DND-41 (cell line): ENCODE measurements at regions not wholly inside any gene's neighbourhood (a gene's known extent, or its start where the extent isn't known, plus 50 kb on each side); places are given as distances from the start of the nearest gene placed in this dataset.
"Not testable (repeated sequence)": the region's sequence is repeated elsewhere in the genome, so short reads cannot be mapped to it uniquely, and the experiment has no call there.

ENCODE experiments used
- ATAC-seq: fragments of 200-7000 bp; cut with Tn5 transposase; 3 replicates; pipeline ENCODE4 v1.9.1; 2021; ENCODE audit warnings: low read depth; ENCODE audit not compliant: insufficient read depth
- DNase-seq: peaks from one replicate; pipeline ENCODE4 v3.0.0-alpha.2; 2020
- H2AFZ ChIP-seq: 2 replicates; pipeline ENCODE4 v1.6.0; 2012; ENCODE audit warnings: low read depth, low read length
- H3K27ac ChIP-seq: 2 replicates; pipeline ENCODE4 v1.5.1; 2012; ENCODE audit warnings: low read length, inconsistent platforms
- H3K27me3 ChIP-seq: fragments of 200-600 bp; sonication (generic); 2 replicates; pipeline ENCODE4 v1.6.0; 2012; ENCODE audit warnings: low read length, mild to moderate bottlenecking, inconsistent platforms; ENCODE audit not compliant: insufficient read depth, poor library complexity
- H3K36me3 ChIP-seq: 2 replicates; pipeline ENCODE4 v1.5.1; 2012; ENCODE audit warnings: low read length, inconsistent platforms; ENCODE audit not compliant: insufficient read depth
- H3K4me1 ChIP-seq: 2 replicates; pipeline ENCODE4 v1.5.1; 2012; ENCODE audit warnings: mild to moderate bottlenecking, low read length; ENCODE audit not compliant: insufficient read depth
- H3K4me2 ChIP-seq: 2 replicates; pipeline ENCODE4 v1.6.0; 2012; ENCODE audit warnings: mild to moderate bottlenecking, moderate library complexity, low read length, inconsistent platforms; ENCODE audit not compliant: insufficient read depth
- H3K4me3 ChIP-seq, 2 experiments: fragments of 200-600 bp in 1 of 2; shearing (Covaris generic) in 1 of 2; 2 replicates each; pipeline ENCODE4 v1.5.1; 2012 to 2016; ENCODE audit warnings: inconsistent platforms in 2 of 2, low read length in 2 of 2, mild to moderate bottlenecking in 2 of 2, low read depth in 1 of 2, moderate library complexity in 1 of 2
- H3K79me2 ChIP-seq: 2 replicates; pipeline ENCODE4 v1.6.0; 2012; ENCODE audit warnings: low read length, inconsistent platforms; ENCODE audit not compliant: insufficient read depth
- H3K9ac ChIP-seq: 2 replicates; pipeline ENCODE4 v1.6.0; 2012; ENCODE audit warnings: low read depth, mild to moderate bottlenecking, inconsistent platforms, low read length, moderate library complexity
- H3K9me3 ChIP-seq: 2 replicates; pipeline ENCODE4 v1.5.1; 2012; ENCODE audit warnings: low read length, moderate library complexity, mild to moderate bottlenecking, inconsistent platforms; ENCODE audit not compliant: insufficient read depth, severe bottlenecking
- H4K20me1 ChIP-seq: 2 replicates; pipeline ENCODE4 v1.6.0; 2012; ENCODE audit warnings: low read length; ENCODE audit not compliant: insufficient read depth
- CTCF ChIP-seq: IDR thresholded peaks from 2 replicates; pipeline ENCODE4 v1.5.1; 2012; ENCODE audit warnings: borderline replicate concordance, low read length, moderate library complexity, mild to moderate bottlenecking; ENCODE audit not compliant: poor library complexity, severe bottlenecking; ENCODE audit errors: extremely low read depth
- EZH2 ChIP-seq: IDR thresholded peaks from 3 replicates; pipeline ENCODE4 v1.6.1; 2012; ENCODE audit warnings: borderline replicate concordance, low read depth, mild to moderate bottlenecking, moderate library complexity, low read length, inconsistent platforms; ENCODE audit not compliant: severe bottlenecking

GRCh38 chr13:61275736-61276135, 139.9 kb downstream of the PCDH20 start:
- Histone ChIP-seq H3K27ac (no peak overlapping the region), H3K4me2 (no peak overlapping the region), H2AFZ (no peak overlapping the region), H3K36me3 (no peaks in the 10 kb centered on the region), H3K4me3 (no peak overlapping the region), H3K9me3 (no peaks in the 10 kb centered on the region), H3K4me1 (no peaks in the 10 kb centered on the region), H3K27me3 (no peaks in the 10 kb centered on the region), H3K9ac (no peak overlapping the region), H4K20me1 (no peaks in the 10 kb centered on the region), H3K79me2 (no peaks in the 10 kb centered on the region)
- no peak for TF ChIP-seq EZH2
- TF ChIP-seq CTCF = no peak
- ATAC-seq (no peak), DNase-seq (no peak)

DNA sequence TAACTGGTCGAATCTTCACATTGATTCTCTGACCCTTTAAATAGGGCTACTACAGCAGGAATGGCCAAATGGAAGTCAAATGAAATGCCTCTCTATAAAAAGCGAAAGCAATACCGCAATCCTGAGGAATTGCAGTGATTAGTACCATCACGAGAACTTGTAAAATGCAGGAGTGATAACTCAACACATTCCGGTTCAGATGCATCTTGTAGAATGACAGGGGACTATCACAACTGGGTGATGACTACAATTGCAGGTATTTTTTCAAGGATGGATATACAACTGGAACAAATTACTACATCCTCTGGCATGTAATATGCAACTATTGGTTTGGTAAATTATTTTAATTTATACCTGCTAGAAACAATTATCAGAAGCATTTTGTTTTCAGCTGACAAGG, 140.4 kb downstream of the PCDH20 start:
- H3K27ac ChIP-seq = no peak overlapping the region
- no peak overlapping the region for H3K4me3 ChIP-seq
- no peak overlapping the region for H3K4me2 ChIP-seq
- no peaks in the 10 kb centered on the region for H3K79me2 ChIP-seq
- no peaks in the 10 kb centered on the region for H3K36me3 ChIP-seq
- H3K9me3 ChIP-seq = no peaks in the 10 kb centered on the region
- no peak overlapping the region for H3K9ac ChIP-seq
- TF ChIP-seq EZH2 (no peak), CTCF (no peak)
- H2AFZ ChIP-seq = no peak overlapping the region
- DNase-seq (no peak), ATAC-seq (no peak)
- no peaks in the 10 kb centered on the region for H3K4me1 ChIP-seq
- no peaks in the 10 kb centered on the region for H4K20me1 ChIP-seq
- no peaks in the 10 kb centered on the region for H3K27me3 ChIP-seq

DNA sequence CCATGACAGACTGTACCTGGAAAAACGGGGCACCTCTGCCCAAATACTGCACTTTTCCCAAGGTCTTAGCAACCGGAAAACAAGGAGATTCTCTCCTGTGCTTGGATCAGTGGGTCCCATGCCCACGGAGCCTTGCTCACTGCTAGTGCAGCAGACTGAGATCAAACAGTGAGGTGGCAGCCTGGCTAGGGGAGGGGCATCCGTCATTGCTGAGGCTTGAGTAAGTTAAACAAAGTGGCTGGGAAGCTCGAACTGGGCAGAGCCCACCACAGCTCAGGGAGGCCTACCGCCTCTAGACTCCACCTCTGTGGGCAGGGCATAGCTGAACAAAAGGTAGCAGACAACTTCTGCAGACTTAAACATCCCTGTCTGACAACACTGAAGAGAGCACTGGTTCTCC, 148.8 kb downstream of the PCDH20 start:
- H3K27me3 ChIP-seq, H3K36me3 ChIP-seq, H3K9me3 ChIP-seq, H2AFZ ChIP-seq, H3K9ac ChIP-seq, ATAC-seq, H3K4me3 ChIP-seq, H3K4me2 ChIP-seq, H3K27ac ChIP-seq, DNase-seq, H4K20me1 ChIP-seq, H3K4me1 ChIP-seq, H3K79me2 ChIP-seq: not testable (repeated sequence)

DNA sequence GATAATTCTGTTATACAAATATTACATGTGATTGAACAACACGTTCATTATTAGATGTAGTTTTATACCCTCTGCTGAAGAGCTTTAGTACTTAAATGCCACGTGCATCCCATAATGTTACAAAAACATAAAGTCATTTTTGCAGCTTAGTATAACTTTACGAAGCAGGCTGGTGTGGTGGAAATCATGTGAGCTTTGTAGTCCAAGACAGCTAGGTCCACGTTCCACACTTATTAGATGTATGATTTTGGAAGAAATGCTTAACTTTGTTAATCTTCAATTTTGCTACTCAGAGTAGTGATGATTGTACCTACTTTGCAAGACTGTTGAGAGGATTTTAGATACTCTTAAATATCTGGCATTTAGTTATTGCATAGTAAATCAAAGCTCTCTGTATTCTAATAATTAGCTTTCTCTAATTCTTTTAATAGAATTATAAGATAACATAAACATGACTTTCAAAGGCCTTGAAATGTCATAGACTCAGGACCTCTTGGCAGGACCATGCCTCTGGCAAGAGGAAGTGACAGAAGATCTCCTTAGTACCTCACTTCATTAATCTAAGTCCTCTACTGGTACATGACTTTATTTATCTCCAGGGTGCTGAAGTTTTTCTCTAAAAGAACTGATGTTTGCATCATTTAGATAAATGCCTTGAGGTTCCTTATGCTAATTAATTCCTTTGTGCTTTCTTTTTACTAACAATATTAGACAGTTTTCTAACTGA, 153.7 kb downstream of the PCDH20 start:
- no peak for TF ChIP-seq CTCF
- TF ChIP-seq EZH2 = no peak
- no peak for DNase-seq
- no peaks in the 10 kb centered on the region for H3K9me3 ChIP-seq
- H3K79me2 ChIP-seq = no peaks in the 10 kb centered on the region
- H3K27ac ChIP-seq = no peak overlapping the region
- no peak overlapping the region for H3K4me3 ChIP-seq
- no peak overlapping the region for H3K4me2 ChIP-seq
- no peak for ATAC-seq
- no peaks in the 10 kb centered on the region for H3K27me3 ChIP-seq
- no peak overlapping the region for H2AFZ ChIP-seq
- no peaks in the 10 kb centered on the region for H3K36me3 ChIP-seq
- no peak overlapping the region for H3K9ac ChIP-seq
- H4K20me1 ChIP-seq = no peaks in the 10 kb centered on the region
- H3K4me1 ChIP-seq = no peaks in the 10 kb centered on the region
